Chondrocyte (in vitro differentiated cells): ENCODE measurements at regions not wholly inside any gene's neighbourhood (a gene's known extent, or its start where the extent isn't known, plus 50 kb on each side); places are given as distances from the start of the nearest gene placed in this dataset.

Experiments
- DNase-seq: peaks from one replicate; pipeline ENCODE4 v3.0.0; 2021; ENCODE audit warnings: mixed read lengths, low spot score
- H3K27ac Mint-ChIP-seq: one replicate; pipeline ENCODE4 v1.8.0; 2021; ENCODE audit warnings: mild to moderate bottlenecking, moderate library complexity, mixed read lengths; ENCODE audit not compliant: unreplicated experiment
- H3K27me3 Mint-ChIP-seq: 2 replicates; pipeline ENCODE4 v1.8.0; 2021; ENCODE audit warnings: low read depth, mixed read lengths
- H3K36me3 Mint-ChIP-seq: 2 replicates; pipeline ENCODE4 v1.8.0; 2021; ENCODE audit warnings: low read depth, mixed read lengths
- H3K4me1 Mint-ChIP-seq: 2 replicates; pipeline ENCODE4 v1.8.0; 2021; ENCODE audit warnings: low read depth, mild to moderate bottlenecking, mixed read lengths
- H3K4me3 Mint-ChIP-seq: one replicate; pipeline ENCODE4 v1.8.0; 2021; ENCODE audit warnings: mild to moderate bottlenecking, moderate library complexity, mixed read lengths; ENCODE audit not compliant: unreplicated experiment
- H3K9me3 Mint-ChIP-seq: 2 replicates; pipeline ENCODE4 v1.8.0; 2021; ENCODE audit warnings: low read depth, mixed read lengths
- CTCF ChIP-seq: fragments of 200-600 bp; sonication (generic); IDR thresholded peaks from 2 replicates; pipeline ENCODE4 v1.5.0; 2021; ENCODE audit warnings: antibody characterized with exemption, mild to moderate bottlenecking, moderate library complexity

DNA sequence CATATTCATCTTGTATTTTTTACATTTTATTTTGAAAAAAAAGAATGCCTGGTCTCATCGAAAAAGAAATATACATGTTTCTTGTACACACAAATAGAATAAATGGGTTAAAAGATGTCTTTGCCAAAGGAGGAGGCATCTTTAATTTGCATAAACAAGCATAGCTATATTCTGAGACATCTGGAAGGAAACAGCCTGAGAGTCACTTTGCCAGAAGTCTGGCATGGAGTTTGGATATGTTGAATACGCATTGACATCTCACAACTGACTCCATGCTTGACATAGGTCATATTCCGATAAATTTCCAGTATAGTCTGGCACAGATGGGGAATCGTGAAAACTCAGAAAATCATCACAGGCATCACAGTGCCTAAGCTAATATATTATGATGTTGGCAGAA is 1317.5 kb upstream of the CELF4 start:
- H3K27ac Mint-ChIP-seq: no peak overlapping the region
- TF ChIP-seq CTCF: no peak
- peaks cover 4% of the 10 kb centered on the region for H3K9me3 Mint-ChIP-seq
- peaks cover 5% of the 10 kb centered on the region for H3K27me3 Mint-ChIP-seq
- DNase-seq: no peak
- no peaks in the 10 kb centered on the region for H3K36me3 Mint-ChIP-seq
- H3K4me1 Mint-ChIP-seq: no peaks in the 10 kb centered on the region
- H3K4me3 Mint-ChIP-seq: no peak overlapping the region

GRCh38 chr18:38879871-38880270 is 1314.3 kb upstream of the CELF4 start:
- Mint-ChIP-seq H3K9me3 (peaks cover 4% of the 10 kb centered on the region), H3K27me3 (peaks cover 5% of the 10 kb centered on the region), H3K36me3 (no peaks in the 10 kb centered on the region), H3K4me1 (no peaks in the 10 kb centered on the region), H3K27ac (no peak overlapping the region), H3K4me3 (no peak overlapping the region)
- DNase-seq: no peak
- TF ChIP-seq CTCF: no peak

DNA sequence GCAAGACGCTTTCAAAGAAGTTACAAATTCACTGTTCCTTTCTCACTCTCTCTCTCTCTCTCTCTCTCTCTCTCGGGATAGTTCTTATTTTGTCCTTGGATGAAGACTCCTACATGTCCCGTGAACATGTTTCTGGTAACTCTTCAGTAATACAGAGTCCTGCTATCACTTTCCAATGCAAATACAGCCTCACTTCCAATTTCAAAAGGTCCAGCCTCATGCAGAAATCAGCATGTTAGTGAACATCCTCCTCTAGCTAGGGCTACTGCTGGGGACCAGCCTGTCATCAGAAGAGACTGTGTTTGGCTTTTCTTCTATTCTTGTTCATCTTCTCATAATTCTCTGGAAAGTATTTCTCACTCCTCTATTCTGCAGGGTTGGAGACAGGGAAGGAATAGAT is 1306.7 kb upstream of the CELF4 start:
- H3K4me3 Mint-ChIP-seq: no peak overlapping the region
- DNase-seq: no peak
- H3K4me1 Mint-ChIP-seq: no peaks in the 10 kb centered on the region
- H3K9me3 Mint-ChIP-seq: no peaks in the 10 kb centered on the region
- H3K36me3 Mint-ChIP-seq: no peaks in the 10 kb centered on the region
- no peak for TF ChIP-seq CTCF
- no peak overlapping the region for H3K27ac Mint-ChIP-seq
- no peaks in the 10 kb centered on the region for H3K27me3 Mint-ChIP-seq

DNA sequence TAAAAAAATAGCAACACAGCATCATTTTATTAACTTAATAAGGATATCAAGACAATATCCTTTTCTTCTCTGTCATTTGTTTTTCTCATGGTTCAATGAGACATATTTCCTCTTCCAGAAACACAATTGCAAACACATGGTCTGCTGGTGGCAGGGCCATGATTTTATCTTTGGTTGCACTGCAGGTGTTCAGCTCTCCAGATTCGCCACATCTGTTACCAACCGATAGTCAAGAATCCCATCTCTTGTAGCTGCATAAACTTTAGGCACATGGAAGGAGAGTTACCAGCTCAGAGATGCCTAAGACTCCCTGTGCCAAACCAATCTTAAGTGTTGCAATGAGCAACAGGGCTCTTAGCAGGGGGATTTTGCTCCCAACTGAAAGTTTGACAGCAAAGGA is 1303.2 kb upstream of the CELF4 start:
- no peak for TF ChIP-seq CTCF
- Mint-ChIP-seq H3K27ac (no peak overlapping the region), H3K4me3 (no peak overlapping the region), H3K4me1 (no peaks in the 10 kb centered on the region), H3K36me3 (no peaks in the 10 kb centered on the region), H3K27me3 (no peaks in the 10 kb centered on the region), H3K9me3 (no peaks in the 10 kb centered on the region)
- DNase-seq: no peak

- Mint-ChIP-seq H3K36me3 (no peaks in the 10 kb centered on the region), H3K27ac (no peak overlapping the region), H3K4me3 (no peak overlapping the region), H3K27me3 (no peaks in the 10 kb centered on the region), H3K9me3 (no peaks in the 10 kb centered on the region), H3K4me1 (no peaks in the 10 kb centered on the region)
- no peak for DNase-seq
- TF ChIP-seq CTCF: no peak
Observed at GRCh38 chr18:38867680-38868079, 1302.1 kb upstream of the CELF4 start.
